C4-2B (cell line): ENCODE measurements at regions not wholly inside any gene's neighbourhood (a gene's known extent, or its start where the extent isn't known, plus 50 kb on each side); places are given as distances from the start of the nearest gene placed in this dataset.

ENCODE experiments used
- H3K27ac ChIP-seq: fragments of 450-650 bp; 2 replicates; pipeline ENCODE4 v1.5.1; 2017
- ZFX ChIP-seq: fragments of 450-650 bp; IDR thresholded peaks from 2 replicates; pipeline ENCODE4 v1.6.1; 2017
- TF ChIP-seq, protein P1 (sequence below): fragments of 450-650 bp; conservative IDR thresholded peaks from 2 replicates; pipeline ENCODE4 v1.5.1; 2017; ENCODE audit warnings: mild to moderate bottlenecking

DNA sequence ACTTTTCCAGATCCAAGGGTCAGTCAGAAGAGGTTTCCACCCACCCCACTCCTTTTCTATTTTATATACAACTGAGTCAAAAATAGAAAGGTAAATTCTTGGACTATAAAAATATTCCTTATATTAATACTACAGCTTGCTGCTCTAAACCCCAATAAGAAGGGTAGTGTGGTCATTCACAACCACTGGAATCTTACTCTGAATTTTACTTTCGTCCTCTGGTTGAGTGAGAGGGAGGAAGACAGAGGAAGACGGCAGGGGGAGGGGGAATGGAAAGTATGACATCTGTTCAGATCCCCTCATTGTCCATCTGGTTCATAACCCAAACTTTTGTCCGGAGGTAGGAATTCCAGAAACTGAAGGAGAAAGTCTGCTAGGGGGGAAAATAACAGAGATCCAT, 67.2 kb downstream of the MAF start:
- TF ChIP-seq, protein P1, sequence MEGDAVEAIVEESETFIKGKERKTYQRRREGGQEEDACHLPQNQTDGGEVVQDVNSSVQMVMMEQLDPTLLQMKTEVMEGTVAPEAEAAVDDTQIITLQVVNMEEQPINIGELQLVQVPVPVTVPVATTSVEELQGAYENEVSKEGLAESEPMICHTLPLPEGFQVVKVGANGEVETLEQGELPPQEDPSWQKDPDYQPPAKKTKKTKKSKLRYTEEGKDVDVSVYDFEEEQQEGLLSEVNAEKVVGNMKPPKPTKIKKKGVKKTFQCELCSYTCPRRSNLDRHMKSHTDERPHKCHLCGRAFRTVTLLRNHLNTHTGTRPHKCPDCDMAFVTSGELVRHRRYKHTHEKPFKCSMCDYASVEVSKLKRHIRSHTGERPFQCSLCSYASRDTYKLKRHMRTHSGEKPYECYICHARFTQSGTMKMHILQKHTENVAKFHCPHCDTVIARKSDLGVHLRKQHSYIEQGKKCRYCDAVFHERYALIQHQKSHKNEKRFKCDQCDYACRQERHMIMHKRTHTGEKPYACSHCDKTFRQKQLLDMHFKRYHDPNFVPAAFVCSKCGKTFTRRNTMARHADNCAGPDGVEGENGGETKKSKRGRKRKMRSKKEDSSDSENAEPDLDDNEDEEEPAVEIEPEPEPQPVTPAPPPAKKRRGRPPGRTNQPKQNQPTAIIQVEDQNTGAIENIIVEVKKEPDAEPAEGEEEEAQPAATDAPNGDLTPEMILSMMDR, result no peak
- TF ChIP-seq ZFX, result no peak
- H3K27ac ChIP-seq, result no peak overlapping the region

DNA sequence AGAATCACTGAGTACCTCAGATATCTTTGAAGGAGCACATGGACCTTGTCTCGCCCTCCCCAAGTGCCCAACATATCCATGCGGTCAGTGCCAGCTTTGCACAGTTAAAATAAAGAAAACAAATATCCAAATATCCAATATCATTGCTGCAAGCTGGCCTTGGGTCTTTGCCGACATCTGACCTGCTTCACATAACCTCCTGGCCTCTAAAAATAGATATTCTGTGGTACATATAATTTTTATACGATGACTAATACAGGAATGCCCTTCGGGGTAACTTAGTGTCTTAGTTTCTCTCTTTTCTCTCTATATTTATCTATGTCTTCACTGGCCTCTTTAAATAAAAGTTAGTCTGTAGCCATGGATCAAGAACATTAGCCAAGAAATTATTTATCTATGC, 67.8 kb downstream of the MAF start:
- H3K27ac ChIP-seq, result no peak overlapping the region
- TF ChIP-seq, protein P1, result no peak
- no peak for TF ChIP-seq ZFX

DNA sequence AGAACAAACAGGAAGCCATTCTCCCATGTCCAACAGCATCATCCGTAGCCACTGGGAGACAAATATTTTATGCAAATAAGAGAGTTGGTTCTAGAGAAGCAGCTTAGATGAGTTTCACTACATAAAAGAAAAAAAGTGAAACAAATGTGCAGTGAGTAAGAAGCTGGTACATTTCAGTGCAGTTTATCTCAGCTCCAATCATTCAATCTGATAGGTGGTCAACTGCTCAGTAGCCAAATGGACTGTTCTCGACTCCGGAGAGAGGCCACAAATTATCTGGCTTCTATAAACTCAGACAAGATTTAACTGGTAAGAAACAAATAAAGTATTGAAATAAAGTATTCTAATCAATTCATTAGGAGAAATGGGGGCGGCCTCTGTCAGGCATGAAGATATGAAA, 68.3 kb downstream of the MAF start:
- TF ChIP-seq, protein P1, result no peak
- TF ChIP-seq ZFX, result no peak
- no peak overlapping the region for H3K27ac ChIP-seq

DNA sequence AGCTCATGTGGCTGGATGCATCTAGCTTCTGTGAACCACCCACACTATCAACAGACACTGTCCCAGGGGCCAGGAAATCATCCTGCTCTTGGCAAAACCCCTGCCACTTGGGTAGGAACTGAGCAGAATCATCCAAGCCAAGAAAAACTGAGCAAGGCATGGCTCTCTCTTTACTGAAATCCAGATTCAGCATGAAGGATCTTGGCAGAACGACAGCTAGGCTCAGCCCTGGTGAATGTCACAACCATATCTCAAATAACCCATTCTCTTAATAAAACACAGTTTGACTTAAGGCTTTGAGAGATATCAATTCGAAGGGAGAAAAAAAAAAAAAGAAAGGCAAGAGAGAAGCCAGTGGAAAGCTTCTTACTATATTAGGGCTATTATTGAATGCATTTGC, 72.2 kb downstream of the MAF start:
- TF ChIP-seq, protein P1, result no peak
- TF ChIP-seq ZFX, result no peak
- H3K27ac ChIP-seq, result no peak overlapping the region

DNA sequence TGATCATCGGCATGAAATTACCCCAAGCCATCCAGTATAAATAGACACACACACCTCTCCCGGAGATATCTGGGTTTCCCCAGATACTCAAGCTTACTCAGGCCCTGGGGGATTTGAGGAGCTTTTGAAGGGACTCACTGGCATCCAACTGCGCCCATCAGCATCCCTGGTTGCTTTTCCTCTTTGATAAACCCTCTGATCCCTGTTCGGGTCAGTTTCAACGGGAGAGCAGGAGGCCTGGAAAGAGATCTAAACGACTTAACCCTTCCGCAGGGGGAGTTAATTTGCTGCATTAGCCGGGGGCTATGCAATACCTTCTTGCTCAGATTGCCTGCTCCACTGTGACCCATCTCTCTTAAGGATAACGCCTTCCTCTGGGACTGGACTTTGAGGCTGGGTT, 76.6 kb downstream of the MAF start:
- no peak overlapping the region for H3K27ac ChIP-seq
- TF ChIP-seq, protein P1, result no peak
- no peak for TF ChIP-seq ZFX

DNA sequence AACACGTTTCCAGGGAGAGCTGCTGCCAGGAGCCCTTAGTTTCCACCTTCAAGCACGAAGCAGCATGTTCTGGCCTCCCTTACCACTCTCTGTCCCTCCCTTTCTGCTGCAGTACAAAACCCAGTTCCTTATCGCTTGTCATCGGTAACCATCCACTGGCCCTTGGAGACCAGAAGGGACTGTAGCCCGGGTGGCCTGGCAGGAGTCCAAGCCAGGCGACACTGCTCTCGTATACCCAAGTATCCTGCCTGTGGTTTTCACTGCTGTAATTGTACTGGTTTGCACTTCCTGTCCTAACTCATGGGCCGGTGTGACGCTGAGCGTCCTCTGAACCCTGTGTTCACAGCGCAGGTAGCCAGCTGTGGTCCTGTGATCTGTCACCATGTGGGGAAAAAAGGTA, 81.1 kb downstream of the MAF start:
- TF ChIP-seq, protein P1, result no peak
- TF ChIP-seq ZFX, result no peak
- H3K27ac ChIP-seq, result no peak overlapping the region

DNA sequence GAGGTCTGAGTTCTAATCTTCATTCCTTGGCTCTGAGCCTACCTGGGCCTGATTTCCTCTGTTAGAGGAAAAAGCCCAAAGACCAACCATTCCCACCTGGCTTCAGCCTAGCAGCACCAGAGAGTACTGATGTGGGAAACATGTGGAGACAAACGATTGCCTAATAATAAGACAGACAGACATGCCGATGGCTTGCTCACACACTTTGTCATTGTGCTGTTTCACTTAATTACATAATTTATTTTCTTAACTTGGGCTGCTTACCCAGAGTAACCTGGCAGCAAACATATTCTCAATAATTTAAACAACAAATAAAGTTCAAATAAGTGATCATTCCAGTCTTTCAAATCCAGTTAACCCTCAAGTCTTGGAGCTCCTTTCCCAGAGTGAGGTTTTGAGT, 83.4 kb downstream of the MAF start:
- no peak overlapping the region for H3K27ac ChIP-seq
- TF ChIP-seq ZFX, result no peak
- TF ChIP-seq, protein P1, result no peak
